PC-9 (cell line): ENCODE measurements at regions not wholly inside any gene's neighbourhood (a gene's known extent, or its start where the extent isn't known, plus 50 kb on each side); places are given as distances from the start of the nearest gene placed in this dataset.

Experiments used
- BruUV-seq: library from RNA; stranded (reverse); fragments of 400-500 nt; replicated peaks from 2 replicates; lab custom pipeline; 2021; lab: Mats Ljungman, UMichigan
- CTCF ChIA-PET: fragments of 300-600 bp; sonication (Branson Sonifier 250); formaldehyde crosslinking; loops from one replicate; lab custom pipeline; 2022; ENCODE audit warnings: antibody characterized with exemption; lab: Charles Lee
- POLR2A ChIA-PET: fragments of 300-600 bp; sonication (Branson Sonifier 250); formaldehyde crosslinking; loops from one replicate; lab custom pipeline; 2022; ENCODE audit warnings: antibody characterized with exemption; ENCODE audit not compliant: unreplicated experiment; lab: Charles Lee
- DNase-seq, 2 experiments: peaks; one replicate each; pipeline versions ENCODE4 v3.0.0 to v3.0.0-alpha.2; 2015 to 2022; ENCODE audit warnings: mixed read lengths in 1 of 2
- H2AFZ ChIP-seq: fragments of 200-600 bp; sonication (generic); 2 replicates; pipeline ENCODE4 v1.8.1; 2017; ENCODE audit warnings: antibody characterized with exemption
- H3F3A ChIP-seq: fragments of 200-600 bp; sonication (generic); 2 replicates; pipeline ENCODE4 v1.8.1; 2017; ENCODE audit warnings: antibody characterized with exemption, mild to moderate bottlenecking, low read depth; ENCODE audit not compliant: insufficient read depth
- H3K27ac ChIP-seq: fragments of 200-600 bp; sonication (generic); 2 replicates; pipeline ENCODE4 v1.6.1; 2016; ENCODE audit warnings: mixed run types
- H3K27me3 ChIP-seq: fragments of 200-600 bp; sonication (generic); 2 replicates; pipeline ENCODE4 v1.6.1; 2016; ENCODE audit warnings: low read depth, mixed run types; ENCODE audit not compliant: insufficient read depth
- H3K36me3 ChIP-seq: fragments of 200-600 bp; sonication (generic); 2 replicates; pipeline ENCODE4 v1.6.1; 2016; ENCODE audit warnings: low read depth, mixed run types
- H3K4me1 ChIP-seq: fragments of 200-600 bp; sonication (generic); replicated peaks from 2 replicates; pipeline ENCODE4 v1.6.1; 2016; ENCODE audit warnings: mixed run types; ENCODE audit not compliant: insufficient read depth
- H3K4me2 ChIP-seq: fragments of 200-600 bp; sonication (generic); 2 replicates; pipeline ENCODE4 v1.6.1; 2017; ENCODE audit warnings: mixed run types
- H3K4me3 ChIP-seq: fragments of 200-600 bp; sonication (generic); 2 replicates; pipeline ENCODE4 v1.6.1; 2016; ENCODE audit warnings: mixed run types
- H3K79me2 ChIP-seq: fragments of 200-600 bp; sonication (generic); 2 replicates; pipeline ENCODE4 v1.6.1; 2017; ENCODE audit warnings: low read depth, mixed run types
- H3K9me2 ChIP-seq: fragments of 200-600 bp; sonication (generic); 2 replicates; pipeline ENCODE4 v1.8.1; 2017; ENCODE audit warnings: mild to moderate bottlenecking; ENCODE audit not compliant: insufficient read depth
- H3K9me3 ChIP-seq: fragments of 200-600 bp; sonication (generic); 2 replicates; pipeline ENCODE4 v1.8.1; 2016; ENCODE audit warnings: low read depth; ENCODE audit not compliant: insufficient read depth
- H4K20me1 ChIP-seq: fragments of 200-600 bp; sonication (generic); 2 replicates; pipeline ENCODE4 v1.8.1; 2017; ENCODE audit not compliant: insufficient read depth
- EZH2 ChIP-seq: fragments of 200-600 bp; sonication (generic); IDR thresholded peaks from 2 replicates; pipeline ENCODE4 v1.8.0; 2017; ENCODE audit warnings: antibody characterized with exemption, low read depth
- intact Hi-C: fragments of 100-400 bp; cut with micrococcal nuclease; formaldehyde crosslinking; loops from one replicate; pipeline ENCODE4 v1.10.0; 2022; ENCODE audit not compliant: unreplicated experiment
- TF ChIP-seq, protein P1 (sequence below): fragments of 200-600 bp; sonication (generic); conservative IDR thresholded peaks from 2 replicates; pipeline ENCODE4 v1.6.1; 2017; ENCODE audit warnings: mixed run types, antibody characterized with exemption, mild to moderate bottlenecking, moderate library complexity

DNA sequence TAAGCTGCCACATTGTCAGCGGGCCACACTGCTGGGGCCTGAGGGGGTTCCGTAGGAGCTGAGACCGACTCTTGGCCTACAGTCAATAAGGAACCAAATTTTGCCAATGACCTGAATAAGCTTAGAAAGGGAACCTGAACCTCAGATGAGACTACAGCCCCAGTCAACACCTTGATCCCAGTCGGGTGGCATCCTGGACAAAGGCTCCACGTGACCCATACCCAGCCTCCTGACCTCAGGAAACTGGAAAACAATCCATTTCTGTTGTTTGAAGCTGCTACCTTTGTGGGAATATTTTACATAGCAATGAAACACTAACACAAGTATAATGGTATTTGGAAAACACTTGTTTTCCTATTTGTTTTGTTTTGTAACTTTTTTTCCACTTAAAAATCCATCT, 179.9 kb upstream of the RALGAPA2 start:
- Histone ChIP-seq H3K4me1 (no peaks in the 10 kb centered on the region), H2AFZ (no peak overlapping the region), H3K9me3 (peaks cover 3% of the 10 kb centered on the region; the same call in 1 of the 2 replicates), H3K4me2 (no peak overlapping the region), H3F3A (no peaks in the 10 kb centered on the region), H3K79me2 (no peaks in the 10 kb centered on the region), H3K9me2 (no peaks in the 10 kb centered on the region), H3K4me3 (no peak overlapping the region), H3K27me3 (peaks cover 87% of the 10 kb centered on the region), H3K27ac (no peak overlapping the region), H3K36me3 (no peaks in the 10 kb centered on the region), H4K20me1 (no peaks in the 10 kb centered on the region)
- TF ChIP-seq EZH2, result no peak
- TF ChIP-seq, protein P1, sequence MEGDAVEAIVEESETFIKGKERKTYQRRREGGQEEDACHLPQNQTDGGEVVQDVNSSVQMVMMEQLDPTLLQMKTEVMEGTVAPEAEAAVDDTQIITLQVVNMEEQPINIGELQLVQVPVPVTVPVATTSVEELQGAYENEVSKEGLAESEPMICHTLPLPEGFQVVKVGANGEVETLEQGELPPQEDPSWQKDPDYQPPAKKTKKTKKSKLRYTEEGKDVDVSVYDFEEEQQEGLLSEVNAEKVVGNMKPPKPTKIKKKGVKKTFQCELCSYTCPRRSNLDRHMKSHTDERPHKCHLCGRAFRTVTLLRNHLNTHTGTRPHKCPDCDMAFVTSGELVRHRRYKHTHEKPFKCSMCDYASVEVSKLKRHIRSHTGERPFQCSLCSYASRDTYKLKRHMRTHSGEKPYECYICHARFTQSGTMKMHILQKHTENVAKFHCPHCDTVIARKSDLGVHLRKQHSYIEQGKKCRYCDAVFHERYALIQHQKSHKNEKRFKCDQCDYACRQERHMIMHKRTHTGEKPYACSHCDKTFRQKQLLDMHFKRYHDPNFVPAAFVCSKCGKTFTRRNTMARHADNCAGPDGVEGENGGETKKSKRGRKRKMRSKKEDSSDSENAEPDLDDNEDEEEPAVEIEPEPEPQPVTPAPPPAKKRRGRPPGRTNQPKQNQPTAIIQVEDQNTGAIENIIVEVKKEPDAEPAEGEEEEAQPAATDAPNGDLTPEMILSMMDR, result no peak
- ChIA-PET CTCF (no interaction called here), POLR2A (no interaction called here)
- intact Hi-C loops, result no loop called here
- no peak for DNase-seq
- BruUV-seq, result no TSS peak

GRCh38 chr20:20890751-20891150, 178.3 kb upstream of the RALGAPA2 start:
- Histone ChIP-seq H3K79me2 (no peaks in the 10 kb centered on the region), H3K4me3 (no peak overlapping the region), H3K36me3 (no peaks in the 10 kb centered on the region), H3K9me2 (no peaks in the 10 kb centered on the region), H3K9me3 (peaks cover 2% of the 10 kb centered on the region; the same call in 1 of the 2 replicates), H3K27me3 (peaks cover 78% of the 10 kb centered on the region), H4K20me1 (no peaks in the 10 kb centered on the region), H3K4me2 (no peak overlapping the region), H2AFZ (no peak overlapping the region), H3F3A (no peaks in the 10 kb centered on the region), H3K27ac (no peak overlapping the region), H3K4me1 (no peaks in the 10 kb centered on the region)
- ChIA-PET POLR2A (no interaction called here), CTCF (no interaction called here)
- DNase-seq, result no peak
- intact Hi-C loops, result no loop called here
- no peak for TF ChIP-seq EZH2
- TF ChIP-seq, protein P1, result no peak
- no TSS peak for BruUV-seq

- Histone ChIP-seq H3K36me3 (no peaks in the 10 kb centered on the region), H2AFZ (no peak overlapping the region), H3K4me1 (no peaks in the 10 kb centered on the region), H3K27ac (no peak overlapping the region), H4K20me1 (no peaks in the 10 kb centered on the region), H3K79me2 (no peaks in the 10 kb centered on the region), H3K9me3 (peaks cover 2% of the 10 kb centered on the region; the same call in 1 of the 2 replicates), H3K27me3 (peaks cover 65% of the 10 kb centered on the region), H3K4me2 (no peak overlapping the region), H3F3A (no peaks in the 10 kb centered on the region), H3K4me3 (no peak overlapping the region), H3K9me2 (no peaks in the 10 kb centered on the region)
- POLR2A ChIA-PET, result no interaction called here
- CTCF ChIA-PET, result no interaction called here
- no peak for TF ChIP-seq EZH2
- TF ChIP-seq, protein P1, result no peak
- intact Hi-C loops, result no loop called here
- no peak for DNase-seq
- no TSS peak for BruUV-seq
Observed at GRCh38 chr20:20888936-20889335, 176.5 kb upstream of the RALGAPA2 start.
